Ovary (tissue), 3 donors: ENCODE measurements at regions not wholly inside any gene's neighbourhood (a gene's known extent, or its start where the extent isn't known, plus 50 kb on each side); places are given as distances from the start of the nearest gene placed in this dataset.

Source experiments
- CTCF ChIP-seq, 3 donors: fragments of 450-650 bp in 2 of 3; fragments of 200-600 bp in 1 of 3; IDR thresholded peaks; one replicate each; pipeline versions ENCODE4 v1.5.1 to v1.8.0; 2016 to 2022; ENCODE audit warnings: antibody characterized with exemption in 3 of 3, mild to moderate bottlenecking in 1 of 3
- POLR2A ChIP-seq: fragments of 450-650 bp; IDR thresholded peaks from one replicate; pipeline ENCODE4 v1.6.1; 2017; ENCODE audit warnings: antibody characterized with exemption, mild to moderate bottlenecking, moderate library complexity
- donor health status: DM: no; HTN: no; CAD: no.

GRCh38 chr5:17872204-17872603 is 237.9 kb downstream of the TAF11L14 start:
- TF ChIP-seq CTCF (IDR thresholded peaks at IDR 0.05) (no peak), POLR2A (no peak)
